Thymus (tissue), 11 donors: ENCODE measurements at regions not wholly inside any gene's neighbourhood (a gene's known extent, or its start where the extent isn't known, plus 50 kb on each side); places are given as distances from the start of the nearest gene placed in this dataset.
"Not testable (repeated sequence)": the region's sequence is repeated elsewhere in the genome, so short reads cannot be mapped to it uniquely, and the experiment has no call there.

Experiments
- DNase-seq, 9 donors: peaks; one replicate each; pipeline ENCODE4 v3.0.0-alpha.2; 2013; ENCODE audit warnings: low spot score in 9 of 9, low read depth in 6 of 9, missing footprints in 1 of 9
- H3K27ac ChIP-seq, 2 donors: one replicate each; pipeline ENCODE4 v1.5.1; 2013; ENCODE audit warnings: control low read depth in 1 of 2, low read depth in 1 of 2, low read length in 1 of 2, mild to moderate bottlenecking in 1 of 2, moderate library complexity in 1 of 2
- H3K27me3 ChIP-seq, 2 donors: one replicate each; pipeline ENCODE4 v1.5.1; 2013; ENCODE audit warnings: low read length in 1 of 2; ENCODE audit not compliant: control insufficient read depth in 2 of 2, insufficient read depth in 1 of 2
- H3K36me3 ChIP-seq, 2 donors: one replicate each; pipeline ENCODE4 v1.5.1; 2013; ENCODE audit warnings: low read length in 1 of 2, mild to moderate bottlenecking in 1 of 2, moderate library complexity in 1 of 2; ENCODE audit not compliant: control insufficient read depth in 2 of 2, insufficient read depth in 2 of 2
- H3K4me1 ChIP-seq, 2 donors: one replicate each; pipeline ENCODE4 v1.5.1; 2013; ENCODE audit warnings: low read length in 2 of 2; ENCODE audit not compliant: control insufficient read depth in 2 of 2, insufficient read depth in 2 of 2
- H3K4me3 ChIP-seq, 2 donors: one replicate each; pipeline ENCODE4 v1.5.1; 2013; ENCODE audit warnings: low read length in 2 of 2, control low read depth in 1 of 2, mild to moderate bottlenecking in 1 of 2
- H3K9me3 ChIP-seq, 2 donors: one replicate each; pipeline ENCODE4 v1.5.1; 2013; ENCODE audit warnings: low read length in 1 of 2, mild to moderate bottlenecking in 1 of 2; ENCODE audit not compliant: control insufficient read depth in 2 of 2, insufficient read depth in 1 of 2
- WGBS: extraction: QIAGEN DNeasy Blood & Tissue Kit; methylation state at CpG from one replicate; pipeline ENCODE4 v1.1.7; 2013; 5-methylcytosine and 5-hydroxymethylcytosine counted together
- donor health status: healthy.

DNA sequence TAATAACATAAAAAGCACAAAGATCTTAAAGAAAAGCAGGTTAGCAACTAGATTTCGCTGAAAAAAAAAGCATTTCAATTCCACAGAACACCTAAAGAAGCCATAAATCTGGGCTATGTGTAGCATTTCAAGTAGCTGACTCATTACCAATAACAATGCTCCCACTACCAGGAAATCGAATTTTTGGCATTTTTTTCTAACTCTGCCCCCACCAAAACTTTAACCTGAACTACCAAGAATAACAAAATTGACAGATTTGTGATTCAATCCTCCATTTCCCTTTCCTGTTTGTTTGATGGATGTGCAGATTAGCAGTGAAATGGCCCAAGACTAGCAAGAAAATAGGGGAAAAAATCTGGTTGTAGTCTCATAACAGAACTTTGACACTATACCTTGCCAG, 180.2 kb downstream of the RASEF start:
- 44% methylated on average over 2 of the region's 2 CpGs for WGBS
- H3K27me3 ChIP-seq = no peaks in the 10 kb centered on the region
- no peaks in the 10 kb centered on the region for H3K4me1 ChIP-seq
- no peak overlapping the region for H3K4me3 ChIP-seq
- H3K9me3 ChIP-seq = no peaks in the 10 kb centered on the region
- no peak for DNase-seq
- H3K27ac ChIP-seq = no peak overlapping the region
- no peaks in the 10 kb centered on the region for H3K36me3 ChIP-seq

DNA sequence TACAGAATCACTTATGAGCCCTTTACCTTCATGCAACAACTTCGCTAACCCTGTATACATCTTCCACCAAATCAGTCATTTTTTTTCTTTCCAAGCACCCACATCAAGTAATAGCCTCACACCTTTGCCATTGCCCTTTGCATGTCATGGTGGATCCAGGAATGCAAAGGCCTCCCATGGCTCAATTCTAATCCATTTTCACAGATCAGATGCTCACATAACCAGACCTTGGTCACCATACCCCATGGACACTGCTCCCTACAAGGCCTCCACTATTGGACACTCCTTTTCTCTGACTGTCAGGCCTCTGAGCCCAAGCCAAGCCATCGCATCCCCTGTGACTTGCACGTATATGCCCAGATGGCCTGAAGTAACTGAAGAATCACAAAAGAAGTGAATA, 179.5 kb downstream of the RASEF start:
- Histone ChIP-seq H3K9me3 (no peaks in the 10 kb centered on the region), H3K27ac (no peak overlapping the region), H3K36me3 (no peaks in the 10 kb centered on the region), H3K4me1 (no peaks in the 10 kb centered on the region), H3K4me3 (no peak overlapping the region), H3K27me3 (no peaks in the 10 kb centered on the region)
- no peak for DNase-seq
- WGBS = 98% methylated on average over 3 of the region's 3 CpGs

GRCh38 chr9:82883974-82884373, 179.0 kb downstream of the RASEF start:
- not testable (repeated sequence) for DNase-seq, H3K27me3 ChIP-seq, H3K27ac ChIP-seq, H3K4me3 ChIP-seq, H3K9me3 ChIP-seq, H3K36me3 ChIP-seq, H3K4me1 ChIP-seq
- 91% methylated on average over 7 of the region's 7 CpGs for WGBS

DNA sequence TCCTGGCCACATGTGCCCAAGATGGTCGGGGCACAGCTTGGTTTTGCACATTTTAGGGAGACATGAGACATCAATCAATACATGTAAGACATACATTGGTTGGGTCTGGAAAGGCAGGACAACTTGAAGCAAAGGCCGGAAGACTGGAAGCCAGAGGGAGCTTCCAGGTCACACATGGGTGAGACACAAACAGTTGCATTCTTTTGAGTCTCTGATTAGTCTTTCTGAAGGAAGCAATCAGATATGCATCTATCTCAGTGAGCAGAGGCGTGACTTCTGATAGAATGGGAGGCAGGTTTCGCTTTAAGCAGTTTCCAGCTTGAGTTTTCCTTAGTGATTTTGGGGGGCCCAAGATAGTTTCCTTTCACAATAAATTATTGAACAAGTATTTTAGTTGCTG, 172.5 kb downstream of the RASEF start:
- no peaks in the 10 kb centered on the region for H3K36me3 ChIP-seq
- no peaks in the 10 kb centered on the region for H3K9me3 ChIP-seq
- no peaks in the 10 kb centered on the region for H3K27me3 ChIP-seq
- H3K4me1 ChIP-seq = no peaks in the 10 kb centered on the region
- no peak overlapping the region for H3K4me3 ChIP-seq
- 86% methylated on average over 4 of the region's 4 CpGs for WGBS
- DNase-seq = no peak
- H3K27ac ChIP-seq = no peak overlapping the region

DNA sequence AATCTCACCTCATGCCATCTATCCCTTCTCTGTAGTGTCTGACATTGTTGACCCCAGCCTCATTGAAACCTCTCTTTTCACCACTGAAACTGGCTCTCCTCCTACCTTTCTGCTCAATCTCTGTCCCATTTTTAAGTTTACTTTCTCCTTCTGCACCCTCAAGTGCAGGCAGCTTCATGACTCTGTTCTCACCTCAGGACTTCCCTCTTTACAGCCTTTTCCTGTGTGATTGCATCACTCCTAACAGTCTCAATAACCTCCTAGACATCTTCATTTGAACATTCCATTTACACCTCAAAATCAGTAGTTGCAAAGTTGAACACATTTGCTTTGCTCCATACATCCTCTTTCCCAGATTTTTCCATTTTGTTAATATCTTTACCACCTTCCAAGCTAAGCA, 172.1 kb downstream of the RASEF start:
- Histone ChIP-seq H3K9me3 (no peaks in the 10 kb centered on the region), H3K4me3 (no peak overlapping the region), H3K36me3 (no peaks in the 10 kb centered on the region), H3K27me3 (no peaks in the 10 kb centered on the region), H3K27ac (no peak overlapping the region), H3K4me1 (no peaks in the 10 kb centered on the region)
- DNase-seq = no peak

DNA sequence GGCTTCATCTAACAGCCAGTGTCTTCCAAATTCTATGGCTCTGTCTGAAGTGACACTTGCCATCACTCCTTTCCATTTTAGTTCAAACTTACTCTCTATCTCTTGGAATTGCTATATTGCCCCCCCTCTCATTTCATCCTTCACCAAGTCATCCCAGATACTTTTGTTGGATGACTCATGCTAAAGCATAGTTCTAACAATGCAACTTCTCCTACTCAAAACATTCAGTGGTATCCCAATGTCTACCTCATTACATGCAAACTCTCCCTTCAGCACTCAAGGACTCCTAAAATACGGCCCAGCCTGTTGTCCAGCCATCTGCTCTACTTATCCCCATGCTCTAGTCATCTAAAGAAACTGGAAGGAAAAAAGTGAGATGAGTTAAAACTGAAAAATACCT, 171.6 kb downstream of the RASEF start:
- DNase-seq = no peak
- no peaks in the 10 kb centered on the region for H3K36me3 ChIP-seq
- no peaks in the 10 kb centered on the region for H3K4me1 ChIP-seq
- H3K27me3 ChIP-seq = no peaks in the 10 kb centered on the region
- WGBS = 94% methylated on average over 1 of the region's 1 CpG
- no peak overlapping the region for H3K4me3 ChIP-seq
- no peaks in the 10 kb centered on the region for H3K9me3 ChIP-seq
- no peak overlapping the region for H3K27ac ChIP-seq

DNA sequence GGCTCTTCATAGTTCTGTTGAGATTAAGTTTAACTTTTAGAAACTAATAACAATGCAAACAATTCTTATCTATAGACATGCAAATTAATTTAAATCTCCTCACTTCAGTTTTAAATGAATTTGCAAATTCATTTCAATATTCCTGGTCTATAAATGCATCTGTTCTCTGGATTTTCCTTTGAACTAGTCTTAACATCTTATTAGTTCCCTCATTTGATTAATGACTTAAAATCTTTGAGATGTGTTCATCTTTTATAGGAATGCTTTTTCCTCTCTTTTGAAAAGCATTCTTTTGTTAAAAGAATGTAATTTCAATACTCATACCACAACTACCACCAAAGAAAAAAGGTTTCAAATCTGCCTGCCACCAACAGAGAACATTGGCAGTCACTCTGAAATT, 169.4 kb downstream of the RASEF start:
- DNase-seq = no peak
- no peaks in the 10 kb centered on the region for H3K27me3 ChIP-seq
- no peaks in the 10 kb centered on the region for H3K36me3 ChIP-seq
- H3K9me3 ChIP-seq = no peaks in the 10 kb centered on the region
- H3K27ac ChIP-seq = no peak overlapping the region
- H3K4me1 ChIP-seq = no peaks in the 10 kb centered on the region
- no peak overlapping the region for H3K4me3 ChIP-seq

DNA sequence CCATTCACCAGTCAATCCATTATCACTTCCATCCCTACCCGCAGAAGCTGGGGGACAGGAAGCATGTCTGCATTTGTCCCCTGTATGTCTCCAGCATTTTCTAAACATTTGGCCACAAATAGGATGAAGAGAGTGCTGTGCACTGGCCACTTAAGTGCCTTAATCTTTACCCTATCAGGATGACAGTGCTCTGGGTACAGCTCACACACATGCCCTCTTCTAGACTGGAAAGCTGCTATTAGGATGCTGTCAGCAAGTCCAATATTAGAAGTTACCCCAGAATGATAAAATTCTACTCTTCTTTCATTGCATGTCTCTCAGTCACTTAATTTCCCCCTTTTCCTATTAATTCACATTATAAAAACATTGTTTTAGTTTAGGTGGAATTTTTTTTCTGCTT, 168.4 kb downstream of the RASEF start:
- Histone ChIP-seq H3K9me3 (no peaks in the 10 kb centered on the region), H3K27ac (no peak overlapping the region), H3K4me3 (no peak overlapping the region), H3K36me3 (no peaks in the 10 kb centered on the region), H3K27me3 (no peaks in the 10 kb centered on the region), H3K4me1 (no peaks in the 10 kb centered on the region)
- 91% methylated on average over 1 of the region's 1 CpG for WGBS
- no peak for DNase-seq

DNA sequence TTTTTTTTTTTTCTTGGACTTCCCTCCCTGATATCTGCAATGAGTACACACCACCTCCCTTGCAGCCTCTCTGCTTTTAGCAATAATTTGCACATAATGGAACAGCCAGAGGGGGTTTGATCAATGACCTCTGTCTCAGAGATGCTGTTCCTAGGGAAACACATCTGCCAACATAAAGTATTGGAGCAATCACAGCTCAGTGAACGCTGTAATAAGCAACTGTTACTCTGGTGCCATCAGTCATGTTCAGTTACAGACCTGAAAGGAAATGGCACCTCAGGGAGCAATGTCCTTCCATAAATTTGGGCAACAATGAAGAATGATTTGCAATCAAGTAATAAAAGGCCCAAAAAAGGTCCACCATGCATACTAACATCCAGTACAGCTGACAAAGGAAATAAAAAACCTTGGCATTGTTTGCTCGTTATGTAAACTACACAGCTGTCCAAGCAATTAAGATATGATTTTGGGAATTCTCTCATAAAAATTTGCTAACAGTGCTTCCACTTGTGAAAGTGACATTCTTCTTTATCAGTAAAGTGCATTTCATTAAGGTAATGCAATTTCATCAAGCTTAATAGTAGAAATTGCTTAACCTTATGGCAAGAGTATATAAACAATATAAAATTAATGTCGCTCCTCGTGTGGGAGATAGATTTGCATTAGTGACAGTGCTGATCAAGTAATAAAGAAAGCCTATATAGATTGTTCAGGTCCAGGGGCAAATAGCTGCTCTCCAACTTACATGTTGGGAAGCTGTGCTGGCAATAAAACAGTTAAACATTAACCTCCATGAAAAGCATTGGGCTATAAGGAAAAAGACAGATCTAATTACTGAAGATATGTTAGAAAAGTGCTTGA, 167.8 kb downstream of the RASEF start:
- Histone ChIP-seq H3K9me3 (no peaks in the 10 kb centered on the region), H3K27ac (no peak overlapping the region), H3K4me1 (no peaks in the 10 kb centered on the region), H3K27me3 (no peaks in the 10 kb centered on the region), H3K4me3 (no peak overlapping the region), H3K36me3 (no peaks in the 10 kb centered on the region)
- DNase-seq = no peak
- WGBS = 92% methylated on average over 4 of the region's 4 CpGs

DNA sequence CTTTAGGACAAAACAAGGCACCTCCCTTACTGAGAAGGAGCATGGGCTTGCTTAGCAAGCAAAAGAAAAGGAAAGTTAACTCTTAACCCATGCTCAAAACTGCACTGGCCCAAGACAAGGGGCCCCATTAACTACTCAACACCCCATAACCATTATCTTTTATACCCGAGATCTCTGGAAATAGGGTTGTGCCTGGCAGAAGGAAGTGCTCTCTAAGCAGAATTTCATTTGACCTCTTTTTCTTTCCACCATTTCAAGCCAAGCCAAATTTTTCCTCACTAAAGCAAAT, 167.2 kb downstream of the RASEF start:
- no peaks in the 10 kb centered on the region for H3K4me1 ChIP-seq
- DNase-seq = no peak
- H3K27ac ChIP-seq = no peak overlapping the region
- no peak overlapping the region for H3K4me3 ChIP-seq
- H3K36me3 ChIP-seq = no peaks in the 10 kb centered on the region
- 96% methylated on average over 1 of the region's 1 CpG for WGBS
- no peaks in the 10 kb centered on the region for H3K27me3 ChIP-seq
- no peaks in the 10 kb centered on the region for H3K9me3 ChIP-seq
